GM19455 (cell line): ENCODE measurements at regions not wholly inside any gene's neighbourhood (a gene's known extent, or its start where the extent isn't known, plus 50 kb on each side); places are given as distances from the start of the nearest gene placed in this dataset.

Experiments used
- ATAC-seq: cut with Tn5 transposase; IDR thresholded peaks from one replicate; pipeline ENCODE4 v1.9.1; 2021; ENCODE audit not compliant: unreplicated experiment

GRCh38 chr6:6376845-6377244, 56.4 kb upstream of the F13A1 start:
- no peak for ATAC-seq

GRCh38 chr6:6377621-6378020, 57.2 kb upstream of the F13A1 start:
- ATAC-seq, result no peak

GRCh38 chr6:6379573-6379972, 59.1 kb upstream of the F13A1 start:
- ATAC-seq, result no peak

- no peak for ATAC-seq
Observed at GRCh38 chr6:6384520-6384919, 64.1 kb upstream of the F13A1 start.

- ATAC-seq, result no peak
Observed at GRCh38 chr6:6386010-6386409, 65.5 kb upstream of the F13A1 start.

GRCh38 chr6:6390849-6391602, 70.6 kb upstream of the F13A1 start:
- ATAC-seq, result peak; percentile 52

- peak; percentile 65 for ATAC-seq
Observed at GRCh38 chr6:6392214-6393068, 72.0 kb upstream of the F13A1 start.

- ATAC-seq, result peak; percentile 32
Observed at GRCh38 chr6:6393069-6393529, 72.6 kb upstream of the F13A1 start.

- no peak for ATAC-seq
Observed at GRCh38 chr6:6395581-6396197, 75.2 kb upstream of the F13A1 start.

GRCh38 chr6:6397842-6398241, 77.4 kb upstream of the F13A1 start:
- no peak for ATAC-seq

- ATAC-seq, result no peak
Observed at GRCh38 chr6:6399568-6399967, 79.1 kb upstream of the F13A1 start.

GRCh38 chr6:6401401-6401800, 80.9 kb upstream of the F13A1 start:
- ATAC-seq, result no peak

GRCh38 chr6:6402006-6402405, 81.5 kb upstream of the F13A1 start:
- no peak for ATAC-seq

GRCh38 chr6:6402591-6402990, 82.1 kb upstream of the F13A1 start:
- no peak for ATAC-seq

GRCh38 chr6:6405031-6405430, 84.6 kb upstream of the F13A1 start:
- ATAC-seq, result no peak

GRCh38 chr6:6405997-6406714, 85.7 kb upstream of the F13A1 start:
- ATAC-seq, result no peak

GRCh38 chr6:6406715-6407070, 86.2 kb upstream of the F13A1 start:
- no peak for ATAC-seq

- ATAC-seq, result peak; percentile 98
Observed at GRCh38 chr6:6407071-6407741, 86.7 kb upstream of the F13A1 start.

GRCh38 chr6:6409397-6410030, 89.1 kb upstream of the F13A1 start:
- ATAC-seq, result no peak

GRCh38 chr6:6411115-6411514, 90.7 kb upstream of the F13A1 start:
- ATAC-seq, result no peak
